HG03280 (cell line): ENCODE measurements at regions not wholly inside any gene's neighbourhood (a gene's known extent, or its start where the extent isn't known, plus 50 kb on each side); places are given as distances from the start of the nearest gene placed in this dataset.

Experiments
- ATAC-seq: cut with Tn5 transposase; IDR thresholded peaks from one replicate; pipeline ENCODE4 v1.9.1; 2021; ENCODE audit warnings: mild to moderate bottlenecking, moderate library complexity; ENCODE audit not compliant: unreplicated experiment

GRCh38 chr6:33869826-33870423 lies 66.1 kb upstream of the MLN start:
- ATAC-seq = no peak

GRCh38 chr6:33869121-33869520 lies 65.3 kb upstream of the MLN start:
- ATAC-seq = no peak

DNA sequence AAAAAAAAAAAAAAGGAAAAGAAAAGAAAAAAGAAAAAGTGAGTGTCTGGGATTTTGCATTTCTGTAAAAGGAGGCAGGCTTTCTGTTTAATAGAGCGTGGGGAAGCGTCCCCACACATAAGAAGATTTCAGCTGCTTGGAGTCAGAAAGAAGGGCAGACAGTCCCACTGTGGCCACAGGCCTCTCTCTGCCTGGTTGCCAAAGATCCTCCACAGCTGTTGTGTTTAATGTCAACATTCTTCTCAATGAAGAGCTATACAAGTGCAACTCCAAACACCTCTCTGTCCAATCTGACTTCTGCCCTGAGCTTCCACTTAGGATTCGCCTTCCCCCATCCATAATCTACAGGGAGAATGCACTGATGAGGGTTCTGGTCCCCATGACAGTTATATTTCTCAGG lies 64.3 kb upstream of the MLN start:
- no peak for ATAC-seq

GRCh38 chr6:33865478-33866077 lies 61.8 kb upstream of the MLN start:
- ATAC-seq = no peak

DNA sequence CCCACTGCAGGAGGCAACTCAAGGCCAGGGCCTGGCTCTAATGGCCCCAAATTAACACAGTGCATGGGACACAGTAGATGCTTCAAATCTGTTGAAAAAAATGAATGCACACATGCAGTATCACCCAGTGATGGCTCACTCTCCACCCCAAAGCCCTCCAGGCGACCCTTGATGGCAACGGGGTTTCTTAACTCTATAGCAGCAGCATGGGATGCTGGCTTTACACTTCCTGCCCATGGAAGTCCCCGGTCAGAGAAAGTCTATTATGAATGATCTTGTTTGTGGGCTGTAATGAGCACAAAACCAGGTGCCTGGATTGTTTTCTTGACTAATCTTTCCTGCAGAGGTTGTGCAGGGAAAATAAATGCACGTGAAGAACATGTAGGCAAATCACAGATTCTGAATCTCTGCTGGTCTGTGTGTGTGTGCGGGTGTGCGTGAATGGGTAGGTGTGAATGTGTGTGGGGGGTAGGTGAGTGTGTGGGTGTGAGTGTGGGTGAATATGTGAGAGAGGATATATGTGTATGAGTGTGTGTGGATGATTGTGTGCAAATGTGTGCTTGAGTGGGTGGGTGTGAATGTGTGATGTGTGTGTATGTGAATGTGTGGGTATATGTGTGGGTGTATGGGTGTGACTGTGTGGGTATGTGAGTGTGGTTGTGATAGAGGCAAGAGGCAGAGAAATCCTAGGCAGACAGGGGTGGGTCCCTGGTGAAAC lies 60.1 kb upstream of the MLN start:
- no peak for ATAC-seq

DNA sequence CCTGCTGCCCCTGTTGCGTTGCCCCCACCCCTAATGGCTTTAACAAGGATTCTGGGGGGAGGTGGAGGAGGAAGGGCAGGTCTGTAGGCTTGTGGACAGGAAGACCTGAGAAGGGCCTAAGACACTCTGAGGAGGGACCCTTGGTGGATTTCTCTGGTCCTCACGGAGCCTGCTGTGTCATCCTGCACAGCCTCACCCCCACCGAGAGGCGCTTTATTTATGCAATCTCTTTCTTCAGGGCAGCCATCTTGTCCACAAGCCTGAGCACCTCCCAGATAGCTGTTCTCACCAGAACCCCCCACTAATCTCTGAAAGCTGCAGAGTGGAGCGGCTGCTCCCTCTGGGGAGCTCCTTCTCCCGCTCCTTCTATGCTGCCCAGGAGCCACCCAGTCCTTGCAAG lies 59.3 kb upstream of the MLN start:
- ATAC-seq = no peak

DNA sequence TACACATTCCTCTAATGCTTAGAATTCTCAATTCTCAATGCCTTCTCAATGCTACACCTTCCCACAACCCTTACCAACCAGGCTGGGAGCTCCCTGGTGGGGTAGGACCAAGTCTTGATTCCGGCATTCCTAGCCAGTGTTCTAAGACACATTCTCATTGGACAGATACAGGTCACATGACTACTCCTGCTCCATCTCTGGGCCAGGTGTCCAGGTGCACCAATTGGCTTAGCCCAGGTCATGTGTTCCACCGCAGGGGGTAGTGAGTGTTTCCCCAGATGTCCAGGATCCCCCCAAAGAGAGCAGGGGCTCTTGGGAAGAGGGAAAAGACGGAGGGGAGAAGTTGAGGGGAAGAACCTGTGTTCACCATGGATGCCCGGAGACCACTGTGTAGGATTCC lies 58.7 kb upstream of the MLN start:
- ATAC-seq = no peak

DNA sequence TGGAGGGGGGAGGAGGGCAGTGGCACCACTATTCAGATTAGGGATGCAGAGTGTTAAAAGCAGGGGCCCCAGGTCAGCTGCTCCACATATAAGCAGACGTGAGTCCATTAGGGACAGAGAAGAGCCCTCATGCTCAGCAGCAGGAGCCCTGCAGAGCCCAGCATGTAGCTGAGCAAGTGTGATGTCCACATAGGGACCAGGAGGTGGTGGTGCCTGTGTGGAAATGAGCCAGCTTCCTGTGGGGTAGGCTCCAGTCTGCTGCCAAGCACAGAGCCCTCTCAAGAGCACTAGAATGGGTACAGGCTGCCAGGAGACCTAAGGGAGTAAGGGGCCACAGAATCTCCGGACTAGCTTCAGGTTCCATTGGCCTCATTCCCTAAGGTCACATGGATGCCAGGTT lies 57.9 kb upstream of the MLN start:
- no peak for ATAC-seq

GRCh38 chr6:33860706-33861474 lies 57.1 kb upstream of the MLN start:
- no peak for ATAC-seq

- no peak for ATAC-seq
Measured at GRCh38 chr6:33860006-33860405, 56.2 kb upstream of the MLN start.

DNA sequence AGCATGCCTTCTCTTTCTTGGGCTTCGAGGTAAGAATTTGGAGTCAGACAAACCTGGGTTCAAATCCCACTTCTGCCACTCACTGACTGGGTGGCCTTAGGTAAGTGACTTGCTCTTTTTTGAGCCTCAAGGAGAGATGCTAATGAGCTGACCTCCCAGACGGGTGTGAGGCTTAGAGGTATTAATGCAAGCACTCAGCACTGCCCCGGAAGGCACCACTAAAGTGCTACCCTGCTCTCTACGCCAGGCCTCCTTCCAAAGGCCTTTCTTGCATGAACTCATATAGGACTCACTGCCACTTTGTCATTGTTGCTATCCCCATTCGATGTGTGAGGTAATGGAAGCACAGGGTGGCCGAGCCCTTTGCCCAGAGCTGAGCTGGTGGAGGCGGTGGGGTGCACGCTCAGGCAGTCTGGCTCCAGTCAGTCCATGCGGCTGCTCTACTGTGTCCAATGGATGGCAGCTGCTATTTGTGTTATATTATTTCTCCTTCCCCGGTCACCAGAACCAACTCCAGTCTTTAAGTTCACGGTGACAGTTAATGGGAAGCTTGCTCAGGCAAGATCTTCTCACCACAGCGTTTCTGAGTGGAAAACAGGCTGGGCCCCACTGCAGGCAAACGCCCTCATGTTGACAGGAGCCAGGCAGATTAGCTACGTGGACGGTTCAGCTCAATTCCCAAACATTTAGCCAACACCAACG lies 55.2 kb upstream of the MLN start:
- ATAC-seq = no peak

- ATAC-seq = no peak
Measured at GRCh38 chr6:33857932-33858475, 54.2 kb upstream of the MLN start.

- ATAC-seq = no peak
Measured at GRCh38 chr6:33857093-33857931, 53.5 kb upstream of the MLN start.

- no peak for ATAC-seq
Measured at GRCh38 chr6:33856655-33857054, 52.9 kb upstream of the MLN start.

GRCh38 chr6:33856031-33856590 lies 52.3 kb upstream of the MLN start:
- no peak for ATAC-seq

GRCh38 chr6:33854572-33855030 lies 50.8 kb upstream of the MLN start:
- ATAC-seq = no peak

GRCh38 chr6:33853736-33854135 lies 49.9 kb upstream of the MLN start:
- ATAC-seq = no peak
